ENCODE measurements at regions not wholly inside any gene's neighbourhood (a gene's known extent, or its start where the extent isn't known, plus 50 kb on each side); places are given as distances from the start of the nearest gene placed in this dataset.

DNA sequence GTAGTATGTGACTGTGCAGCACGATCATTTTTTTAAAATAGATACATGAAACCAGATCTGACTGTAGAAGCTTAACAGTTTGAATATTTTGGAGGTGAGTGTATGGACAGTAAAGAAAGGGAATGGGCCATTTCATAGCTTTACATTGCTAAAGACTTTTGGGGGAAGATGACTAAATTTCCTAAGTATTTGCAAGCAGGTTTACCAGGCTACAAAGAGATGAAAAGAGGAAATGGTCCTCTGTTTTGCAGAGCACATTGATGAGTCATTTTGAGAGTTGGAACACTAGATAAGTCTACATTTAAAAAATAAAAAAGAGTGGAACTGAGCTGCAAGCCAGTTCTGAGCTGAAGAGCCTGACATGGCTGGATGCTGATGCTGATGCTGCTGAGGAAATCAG, 115.7 kb upstream of the LRATD1 start:
- TF ChIP-seq, protein P1, sequence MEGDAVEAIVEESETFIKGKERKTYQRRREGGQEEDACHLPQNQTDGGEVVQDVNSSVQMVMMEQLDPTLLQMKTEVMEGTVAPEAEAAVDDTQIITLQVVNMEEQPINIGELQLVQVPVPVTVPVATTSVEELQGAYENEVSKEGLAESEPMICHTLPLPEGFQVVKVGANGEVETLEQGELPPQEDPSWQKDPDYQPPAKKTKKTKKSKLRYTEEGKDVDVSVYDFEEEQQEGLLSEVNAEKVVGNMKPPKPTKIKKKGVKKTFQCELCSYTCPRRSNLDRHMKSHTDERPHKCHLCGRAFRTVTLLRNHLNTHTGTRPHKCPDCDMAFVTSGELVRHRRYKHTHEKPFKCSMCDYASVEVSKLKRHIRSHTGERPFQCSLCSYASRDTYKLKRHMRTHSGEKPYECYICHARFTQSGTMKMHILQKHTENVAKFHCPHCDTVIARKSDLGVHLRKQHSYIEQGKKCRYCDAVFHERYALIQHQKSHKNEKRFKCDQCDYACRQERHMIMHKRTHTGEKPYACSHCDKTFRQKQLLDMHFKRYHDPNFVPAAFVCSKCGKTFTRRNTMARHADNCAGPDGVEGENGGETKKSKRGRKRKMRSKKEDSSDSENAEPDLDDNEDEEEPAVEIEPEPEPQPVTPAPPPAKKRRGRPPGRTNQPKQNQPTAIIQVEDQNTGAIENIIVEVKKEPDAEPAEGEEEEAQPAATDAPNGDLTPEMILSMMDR (IDR thresholded peaks at IDR 0.05) = no peak
- Mint-ChIP-seq H3K27ac (no peak overlapping the region), H3K27me3 (ENCODE audit: low read depth in 2 of 2) (no peaks in the 10 kb centered on the region), H3K9me3 (peaks cover 13 to 23% of the 10 kb centered on the region in 2 donors), H3K4me3 (no peak overlapping the region), H3K36me3 (no peaks in the 10 kb centered on the region), H3K4me1 (no peaks in the 10 kb centered on the region)
- Histone ChIP-seq H3K27ac (ENCODE audit: low read length) (no peak overlapping the region), H3K4me3 (ENCODE audit: low read length) (no peak overlapping the region), H3K9me3 (ENCODE audit: control insufficient read depth, insufficient read depth, low read length) (no peaks in the 10 kb centered on the region), H3K27me3 (ENCODE audit: control insufficient read depth, insufficient read depth, low read length) (no peaks in the 10 kb centered on the region), H3K4me1 (ENCODE audit: control insufficient read depth, insufficient read depth, low read length) (no peaks in the 10 kb centered on the region), H3K36me3 (ENCODE audit: control insufficient read depth, insufficient read depth, low read length) (no peaks in the 10 kb centered on the region)
- no peak for ATAC-seq
- intact Hi-C loops (cut with micrococcal nuclease) = no loop called here
- no peak for DNase-seq
- WGBS (ENCODE audit: insufficient coverage) = 91% methylated on average over 1 of the region's 1 CpG

DNA sequence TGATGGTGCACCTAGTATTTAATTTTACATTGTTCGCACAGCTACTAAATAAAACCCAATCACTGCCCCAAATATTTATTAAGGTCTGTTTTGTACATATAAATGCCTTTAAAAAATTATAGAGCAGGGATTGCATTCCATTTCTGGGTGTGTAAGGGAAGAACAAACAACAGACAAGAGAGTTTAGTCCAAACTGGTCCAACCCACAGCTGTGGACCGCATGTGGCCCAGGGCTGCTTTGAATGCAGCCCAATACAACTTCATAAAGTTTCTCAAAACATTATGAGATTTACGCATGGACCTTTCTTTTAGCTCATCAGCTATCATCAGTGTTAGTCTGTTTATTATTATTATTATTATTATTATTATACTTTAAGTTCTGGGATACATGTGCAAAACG, 114.8 kb upstream of the LRATD1 start:
- Mint-ChIP-seq H3K27ac (no peak overlapping the region), H3K36me3 (no peaks in the 10 kb centered on the region), H3K4me3 (no peak overlapping the region), H3K27me3 (ENCODE audit: low read depth in 2 of 2) (no peaks in the 10 kb centered on the region), H3K9me3 (peaks cover 15 to 23% of the 10 kb centered on the region in 2 donors), H3K4me1 (no peaks in the 10 kb centered on the region)
- H3K4me3 ChIP-seq (ENCODE audit: low read length) = no peak overlapping the region
- no peak overlapping the region for H3K27ac ChIP-seq (ENCODE audit: low read length)
- ATAC-seq = no peak
- no peaks in the 10 kb centered on the region for H3K4me1 ChIP-seq (ENCODE audit: control insufficient read depth, insufficient read depth, low read length)
- WGBS (ENCODE audit: insufficient coverage) = 88% methylated on average over 1 of the region's 4 CpGs
- TF ChIP-seq, protein P1 (IDR thresholded peaks at IDR 0.05) = no peak
- no peaks in the 10 kb centered on the region for H3K36me3 ChIP-seq (ENCODE audit: control insufficient read depth, insufficient read depth, low read length)
- DNase-seq = no peak
- H3K9me3 ChIP-seq (ENCODE audit: control insufficient read depth, insufficient read depth, low read length) = no peaks in the 10 kb centered on the region
- no peaks in the 10 kb centered on the region for H3K27me3 ChIP-seq (ENCODE audit: control insufficient read depth, insufficient read depth, low read length)
- intact Hi-C loops (cut with micrococcal nuclease) = no loop called here

DNA sequence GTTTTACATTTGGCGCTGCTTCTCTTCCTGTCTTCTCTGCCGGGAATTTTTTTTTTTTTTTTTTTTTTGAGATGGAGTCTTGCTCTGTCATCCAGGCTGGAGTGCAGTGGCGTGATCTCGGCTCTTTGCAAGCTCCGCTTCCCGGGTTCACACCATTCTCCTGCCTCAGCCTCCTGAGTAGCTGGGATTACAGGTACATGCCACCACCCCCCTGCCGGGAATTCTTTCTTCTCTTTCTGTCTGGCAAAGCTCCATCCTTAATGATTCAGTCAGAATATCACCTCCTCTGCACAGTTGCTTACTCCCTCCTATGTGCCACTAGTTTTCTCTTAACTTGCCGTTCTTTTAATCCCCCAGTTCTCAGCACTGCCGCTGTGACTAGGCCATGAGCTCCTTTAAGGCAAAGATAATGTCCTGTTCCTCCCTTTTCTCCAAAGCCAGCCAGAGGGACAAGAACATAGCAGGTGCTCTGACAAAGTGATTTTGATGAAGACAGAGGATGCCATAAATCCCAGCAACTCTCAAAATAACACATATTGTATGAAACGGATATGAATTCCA, 112.1 kb upstream of the LRATD1 start:
- Mint-ChIP-seq H3K27me3 (ENCODE audit: low read depth in 2 of 2) (no peaks in the 10 kb centered on the region), H3K9me3 (peaks cover 17 to 27% of the 10 kb centered on the region in 2 donors), H3K4me3 (no peak overlapping the region), H3K36me3 (no peaks in the 10 kb centered on the region), H3K27ac (no peak overlapping the region), H3K4me1 (no peaks in the 10 kb centered on the region)
- intact Hi-C loops (cut with micrococcal nuclease) = no loop called here
- H3K4me3 ChIP-seq (ENCODE audit: low read length) = no peak overlapping the region
- H3K27ac ChIP-seq (ENCODE audit: low read length) = no peak overlapping the region
- DNase-seq = no peak
- H3K36me3 ChIP-seq (ENCODE audit: control insufficient read depth, insufficient read depth, low read length) = no peaks in the 10 kb centered on the region
- TF ChIP-seq, protein P1 (IDR thresholded peaks at IDR 0.05) = no peak
- no peaks in the 10 kb centered on the region for H3K9me3 ChIP-seq (ENCODE audit: control insufficient read depth, insufficient read depth, low read length)
- H3K27me3 ChIP-seq (ENCODE audit: control insufficient read depth, insufficient read depth, low read length) = no peaks in the 10 kb centered on the region
- 93% methylated on average over 10 of the region's 10 CpGs for WGBS (ENCODE audit: insufficient coverage)
- ATAC-seq = no peak
- no peaks in the 10 kb centered on the region for H3K4me1 ChIP-seq (ENCODE audit: control insufficient read depth, insufficient read depth, low read length)

Data from natural killer cell (primary cell).